H1 (cell line): ENCODE measurements at regions not wholly inside any gene's neighbourhood (a gene's known extent, or its start where the extent isn't known, plus 50 kb on each side); places are given as distances from the start of the nearest gene placed in this dataset.

Experiments used
- CTCF ChIA-PET: fragments of 300-600 bp; sonication (Branson Sonifier 250); formaldehyde crosslinking; loops from one replicate; lab custom pipeline; 2021; ENCODE audit not compliant: partially characterized antibody; lab: Charles Lee
- POLR2A ChIA-PET: fragments of 300-600 bp; sonication (Branson Sonifier 250); formaldehyde crosslinking; loops from one replicate; lab custom pipeline; 2021; ENCODE audit warnings: inconsistent platforms; ENCODE audit not compliant: partially characterized antibody; lab: Charles Lee
- DNase-seq, 2 experiments: peaks; one replicate each; pipeline versions ENCODE4 v3.0.0 to v3.0.0-alpha.2; 2010 to 2022; ENCODE audit warnings: low spot score in 2 of 2, low read depth in 1 of 2, mixed read lengths in 1 of 2
- FAIRE-seq: peaks from 2 replicates; lab custom pipeline; 2011; peaks lifted over from hg19 to GRCh38; lab: Jason Lieb, UNC
- H2AFZ ChIP-seq: 2 replicates; pipeline ENCODE4 v1.8.1; 2012; ENCODE audit warnings: low read length, inconsistent platforms
- H2AK5ac ChIP-seq: 2 replicates; pipeline ENCODE4 v1.6.1; 2013; ENCODE audit warnings: low read depth, low read length
- H2BK120ac ChIP-seq: replicated peaks from 2 replicates; pipeline ENCODE3; 2013; ENCODE audit warnings: low read depth, low read length, inconsistent platforms
- H2BK12ac ChIP-seq: 2 replicates; pipeline ENCODE4 v1.6.1; 2013; ENCODE audit warnings: low read depth, low read length
- H2BK15ac ChIP-seq: 2 replicates; pipeline ENCODE4 v1.6.1; 2013; ENCODE audit warnings: low read length
- H2BK20ac ChIP-seq: 2 replicates; pipeline ENCODE4 v1.6.1; 2013; ENCODE audit warnings: low read length
- H2BK5ac ChIP-seq: 2 replicates; pipeline ENCODE4 v1.6.1; 2013; ENCODE audit warnings: low read depth, low read length
- H3K14ac ChIP-seq: 2 replicates; pipeline ENCODE4 v1.6.1; 2013; ENCODE audit warnings: inconsistent platforms; ENCODE audit not compliant: insufficient read length
- H3K18ac ChIP-seq: 2 replicates; pipeline ENCODE4 v1.6.1; 2013; ENCODE audit warnings: low read length; ENCODE audit errors: extremely low read depth
- H3K23ac ChIP-seq: 2 replicates; pipeline ENCODE4 v1.6.1; 2013; ENCODE audit warnings: inconsistent platforms; ENCODE audit not compliant: insufficient read length
- H3K23me2 ChIP-seq: 2 replicates; pipeline ENCODE4 v1.6.1; 2013; ENCODE audit warnings: low read depth, low read length
- H3K27ac ChIP-seq: 2 replicates; pipeline ENCODE4 v1.6.1; 2011; ENCODE audit warnings: low read depth, low read length, inconsistent platforms
- H3K27me3 ChIP-seq, 4 experiments: replicated peaks in 1 of 4; 1 replicate in 1 of 4; 2 replicates in 3 of 4; pipeline versions ENCODE4 v1.6.1 to v1.8.1; 2011 to 2013; ENCODE audit warnings: low read length in 3 of 4, mild to moderate bottlenecking in 3 of 4, inconsistent platforms in 2 of 4, mixed read lengths in 2 of 4, moderate library complexity in 1 of 4; ENCODE audit not compliant: control insufficient read depth in 3 of 4, insufficient read depth in 3 of 4; ENCODE audit errors: extremely low read depth in 1 of 4
- H3K36me3 ChIP-seq, 4 experiments: 2 replicates each; pipeline versions ENCODE4 v1.6.1 to v1.8.1; 2011 to 2013; ENCODE audit warnings: mild to moderate bottlenecking in 4 of 4, low read length in 3 of 4, moderate library complexity in 2 of 4, control low read depth in 1 of 4, inconsistent platforms in 1 of 4; ENCODE audit not compliant: insufficient read depth in 4 of 4, control insufficient read depth in 2 of 4
- H3K4ac ChIP-seq: replicated peaks from 2 replicates; pipeline ENCODE3; 2013; ENCODE audit warnings: low read length, low read depth, mixed read lengths, inconsistent platforms; ENCODE audit not compliant: insufficient read length
- H3K4me1 ChIP-seq, 4 experiments: replicated peaks in 1 of 4; 1 replicate in 1 of 4; 2 replicates in 3 of 4; pipeline versions ENCODE4 v1.6.1 to v1.8.1; 2011 to 2013; ENCODE audit warnings: low read length in 3 of 4, inconsistent platforms in 2 of 4, mixed read lengths in 1 of 4; ENCODE audit not compliant: insufficient read depth in 4 of 4, control insufficient read depth in 3 of 4
- H3K4me2 ChIP-seq, 2 experiments: 2 replicates each; pipeline versions ENCODE4 v1.6.1 to v1.8.1; 2011 to 2013; ENCODE audit warnings: low read depth in 2 of 2, low read length in 2 of 2, control low read depth in 1 of 2, inconsistent platforms in 1 of 2, mild to moderate bottlenecking in 1 of 2; ENCODE audit not compliant: insufficient read depth in 1 of 2
- H3K4me3 ChIP-seq, 4 experiments: fragments of 200-600, 300-600 bp in 1 of 4; sonication (generic), shearing (Covaris generic), sonication (Bioruptor Twin) in 1 of 4; 2 replicates each; pipeline versions ENCODE4 v1.5.1 to v1.8.1; 2011 to 2016; ENCODE audit warnings: low read length in 4 of 4, low read depth in 3 of 4, control low read depth in 2 of 4, inconsistent platforms in 2 of 4, mild to moderate bottlenecking in 2 of 4, mixed read lengths in 1 of 4, moderate library complexity in 1 of 4; ENCODE audit not compliant: insufficient read depth in 2 of 4; ENCODE audit errors: extremely low read depth in 1 of 4
- H3K56ac ChIP-seq: replicated peaks from 2 replicates; pipeline ENCODE3; 2013; ENCODE audit warnings: low read depth, mild to moderate bottlenecking, mixed read lengths, low read length, inconsistent platforms; ENCODE audit not compliant: insufficient read length
- H3K79me1 ChIP-seq: 2 replicates; pipeline ENCODE4 v1.6.1; 2013; ENCODE audit warnings: low read depth, low read length, control low read depth
- H3K79me2 ChIP-seq, 2 experiments: 2 replicates each; pipeline versions ENCODE4 v1.6.1 to v1.8.1; 2012 to 2013; ENCODE audit warnings: low read length in 2 of 2, mild to moderate bottlenecking in 2 of 2, inconsistent platforms in 1 of 2; ENCODE audit not compliant: insufficient read depth in 2 of 2, control insufficient read depth in 1 of 2
- H3K9ac ChIP-seq, 4 experiments: replicated peaks in 1 of 4; 1 replicate in 1 of 4; 2 replicates in 3 of 4; pipeline versions ENCODE4 v1.6.1 to v1.8.1; 2011 to 2013; ENCODE audit warnings: low read depth in 3 of 4, low read length in 3 of 4, control low read depth in 2 of 4, mild to moderate bottlenecking in 2 of 4, moderate library complexity in 2 of 4, inconsistent platforms in 1 of 4; ENCODE audit errors: extremely low read depth in 1 of 4
- H3K9me3 ChIP-seq, 2 experiments: 2 replicates each; pipeline versions ENCODE4 v1.6.1 to v1.8.1; 2012 to 2013; ENCODE audit warnings: mild to moderate bottlenecking in 2 of 2, moderate library complexity in 2 of 2, control low read depth in 1 of 2, inconsistent platforms in 1 of 2, low read depth in 1 of 2, low read length in 1 of 2, mixed read lengths in 1 of 2; ENCODE audit not compliant: insufficient read depth in 2 of 2
- H4K20me1 ChIP-seq, 2 experiments: replicated peaks in 1 of 2; 2 replicates each; pipeline versions ENCODE3 to v1.8.1; 2011 to 2013; ENCODE audit warnings: inconsistent platforms in 2 of 2, low read length in 2 of 2, mild to moderate bottlenecking in 1 of 2; ENCODE audit not compliant: insufficient read depth in 2 of 2, control insufficient read depth in 1 of 2
- H4K5ac ChIP-seq: 2 replicates; pipeline ENCODE4 v1.6.1; 2013; ENCODE audit warnings: low read length, low read depth, mixed read lengths, inconsistent platforms; ENCODE audit not compliant: insufficient read length
- H4K8ac ChIP-seq: 2 replicates; pipeline ENCODE4 v1.8.0; 2013; ENCODE audit warnings: mild to moderate bottlenecking, moderate library complexity, low read length, inconsistent platforms; ENCODE audit not compliant: insufficient read depth; ENCODE audit errors: extremely low read depth
- H4K91ac ChIP-seq: replicated peaks from 2 replicates; pipeline ENCODE3; 2013; ENCODE audit warnings: low read length, mixed read lengths, inconsistent platforms; ENCODE audit not compliant: insufficient read length
- CEBPB ChIP-seq: IDR thresholded peaks from 2 replicates; pipeline ENCODE4 v1.6.1; 2012; ENCODE audit warnings: low read depth, low read length
- CREB1 ChIP-seq: IDR thresholded peaks from 2 replicates; pipeline ENCODE4 v1.6.1; 2012; ENCODE audit warnings: inconsistent platforms
- JUND ChIP-seq: IDR thresholded peaks from 2 replicates; pipeline ENCODE4 v1.6.1; 2011; ENCODE audit warnings: mild to moderate bottlenecking, improper control_type of control experiment, low read length
- TEAD4 ChIP-seq: IDR thresholded peaks from 2 replicates; pipeline ENCODE4 v1.6.1; 2012; ENCODE audit warnings: low read depth, low read length, inconsistent platforms, mixed read lengths

GRCh38 chr14:66139432-66139831 lies 346.7 kb upstream of the CCDC196 start:
- CTCF ChIA-PET, result no interaction called here
- H3K23me2 ChIP-seq, result no peaks in the 10 kb centered on the region; the same call in 1 of the 2 replicates
- no peak overlapping the region for H3K14ac ChIP-seq
- H4K91ac ChIP-seq, result no peak overlapping the region
- no peak overlapping the region for H3K27ac ChIP-seq
- no peak for DNase-seq
- H3K79me1 ChIP-seq, result no peaks in the 10 kb centered on the region
- H2BK15ac ChIP-seq, result no peak overlapping the region
- no peak overlapping the region for H3K56ac ChIP-seq
- H2AK5ac ChIP-seq, result no peak overlapping the region
- H4K8ac ChIP-seq, result no peak overlapping the region
- H2BK12ac ChIP-seq, result no peak overlapping the region
- no peaks in the 10 kb centered on the region for H4K20me1 ChIP-seq
- H3K9me3 ChIP-seq, result no peaks in the 10 kb centered on the region
- no peak overlapping the region for H2AFZ ChIP-seq
- no peaks in the 10 kb centered on the region for H3K4me1 ChIP-seq
- H2BK5ac ChIP-seq, result no peak overlapping the region
- no peak overlapping the region for H4K5ac ChIP-seq
- TF ChIP-seq TEAD4 (no peak), JUND (no peak), CREB1 (no peak), CEBPB (no peak)
- TF ChIP-seq, all 59 proteins: peak for 0
- Histone ChIP-seq H3K27me3 (no peaks in the 10 kb centered on the region; a peak in 1 of 7 replicates), H3K4me3 (no peak overlapping the region), H3K4me2 (no peak overlapping the region), H3K18ac (no peak overlapping the region), H3K36me3 (no peaks in the 10 kb centered on the region), H2BK120ac (no peak overlapping the region), H3K4ac (no peak overlapping the region), H2BK20ac (no peak overlapping the region), H3K9ac (no peak overlapping the region), H3K23ac (no peak overlapping the region), H3K79me2 (no peaks in the 10 kb centered on the region)
- no peak for FAIRE-seq
- POLR2A ChIA-PET, result no interaction called here
